ENCODE measurements at regions not wholly inside any gene's neighbourhood (a gene's known extent, or its start where the extent isn't known, plus 50 kb on each side); places are given as distances from the start of the nearest gene placed in this dataset.

- FAIRE-seq = no peak
- Histone ChIP-seq H4K20me1 (replicated peaks; ENCODE audit: control insufficient read depth, insufficient read depth, low read length) (peaks cover 2% of the 10 kb centered on the region; the same call in 1 of the 2 replicates), H3K4me2 (ENCODE audit: insufficient read depth, low read length) (no peak overlapping the region), H2AFZ (ENCODE audit: low read depth, low read length) (no peak overlapping the region), H3K9me3 (replicated peaks; ENCODE audit: control insufficient read depth, insufficient read depth, low read depth, low read length) (no peaks in the 10 kb centered on the region), H3K4me1 (replicated peaks in 1 of 2; ENCODE audit: control insufficient read depth in 2 of 2, insufficient read depth in 2 of 2, low read length in 2 of 2) (no peaks in the 10 kb centered on the region), H3K4me3 (no peak overlapping the region), H3K27me3 (ENCODE audit: control insufficient read depth in 2 of 2, insufficient read depth in 2 of 2, low read length in 2 of 2) (peaks cover 13 to 83% of the 10 kb centered on the region in 2 experiments; a peak in 4 of 5 replicates), H3K36me3 (ENCODE audit: control insufficient read depth, insufficient read depth, low read length) (no peaks in the 10 kb centered on the region), H3K9me1 (ENCODE audit: control insufficient read depth, insufficient read depth, low read length) (no peaks in the 10 kb centered on the region), H3K79me2 (ENCODE audit: control insufficient read depth, insufficient read depth, low read length) (no peaks in the 10 kb centered on the region), H3K9ac (ENCODE audit: insufficient read depth in 1 of 2, low read depth in 2 of 2, low read length in 2 of 2) (no peak overlapping the region), H3K27ac (ENCODE audit: extremely low read depth, low read depth, low read length) (no peak overlapping the region)
- WGBS (ENCODE audit: insufficient coverage, low coverage, missing lambda C conversion rate) = under 1% methylated on average over 11 of the region's 11 CpGs
- intact Hi-C loops (cut with micrococcal nuclease) (no loop called here), in situ Hi-C loops (cut with MboI) (no loop called here)
- no peak for ATAC-seq
- TF ChIP-seq, protein P1, sequence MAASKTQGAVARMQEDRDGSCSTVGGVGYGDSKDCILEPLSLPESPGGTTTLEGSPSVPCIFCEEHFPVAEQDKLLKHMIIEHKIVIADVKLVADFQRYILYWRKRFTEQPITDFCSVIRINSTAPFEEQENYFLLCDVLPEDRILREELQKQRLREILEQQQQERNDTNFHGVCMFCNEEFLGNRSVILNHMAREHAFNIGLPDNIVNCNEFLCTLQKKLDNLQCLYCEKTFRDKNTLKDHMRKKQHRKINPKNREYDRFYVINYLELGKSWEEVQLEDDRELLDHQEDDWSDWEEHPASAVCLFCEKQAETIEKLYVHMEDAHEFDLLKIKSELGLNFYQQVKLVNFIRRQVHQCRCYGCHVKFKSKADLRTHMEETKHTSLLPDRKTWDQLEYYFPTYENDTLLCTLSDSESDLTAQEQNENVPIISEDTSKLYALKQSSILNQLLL (CRISPR knock-in tag; IDR thresholded peaks at IDR 0.05; ENCODE audit: borderline replicate concordance) = no peak
- TF ChIP-seq SIRT6 (IDR thresholded peaks at IDR 0.05; ENCODE audit: low read depth, low read length) = no peak
- no peak for TF ChIP-seq GATAD2B (IDR thresholded peaks at IDR 0.05; ENCODE audit: borderline replicate concordance)
- no peak for TF ChIP-seq FUS (optimal IDR thresholded peaks at IDR 0.05; ENCODE audit: low read depth, low read length)
- ChIA-PET POLR2A (interaction anchor here (0.6 to 0.8 kb wide), 4 partner anchors 10 to 294 kb away, joined by 3 to 5 read pairs (median 3); no protein-coding TSS in a partner anchor), CTCF (ENCODE audit: low intra/inter-chr PET ratio) (no interaction called here)
- BruUV-seq (replicated peaks) = no TSS peak
- DNase-seq (ENCODE audit: extremely low read depth in 1 of 4, low spot score in 3 of 4) = no peak
These were observed 84.2 kb downstream of the TTLL2 start for GRCh38 chr6:167409079-167409478.

DNA sequence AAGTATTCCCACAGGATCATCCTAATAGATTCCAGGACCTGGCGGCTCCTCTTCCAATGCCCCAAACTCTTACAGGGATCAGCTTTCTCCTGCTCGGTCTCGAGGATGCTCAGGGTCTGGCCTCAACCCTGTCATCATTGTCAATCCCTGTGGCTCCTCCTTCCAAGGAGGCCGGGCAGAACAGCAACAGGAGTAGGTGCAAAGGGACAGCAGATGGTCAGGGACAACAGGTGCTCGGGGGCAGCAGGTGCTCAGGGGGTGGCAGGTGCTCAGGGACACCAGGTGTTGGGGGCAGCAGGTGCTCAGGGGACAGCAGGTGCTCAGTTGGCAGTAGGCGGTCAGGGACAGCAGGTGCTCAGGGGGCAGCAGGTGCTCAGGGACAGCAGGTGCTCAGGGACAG lies 84.8 kb downstream of the TTLL2 start:
- in situ Hi-C loops (cut with MboI) = no loop called here

More for the DNA sequence above, 84.8 kb downstream of the TTLL2 start:
- ChIA-PET CTCF (ENCODE audit: low intra/inter-chr PET ratio) (no interaction called here), POLR2A (no interaction called here)
- no peaks in the 10 kb centered on the region for H3K9me3 ChIP-seq (replicated peaks; ENCODE audit: control insufficient read depth, insufficient read depth, low read depth, low read length)
- DNase-seq (ENCODE audit: extremely low read depth in 1 of 4, low spot score in 3 of 4) (no peak), FAIRE-seq (no peak), ATAC-seq (no peak)
- no peak overlapping the region for H3K4me3 ChIP-seq
- BruUV-seq (replicated peaks) = no TSS peak
- WGBS (ENCODE audit: insufficient coverage, low coverage, missing lambda C conversion rate) = 0% methylated on average over 6 of the region's 6 CpGs
- no peak overlapping the region for H3K27ac ChIP-seq (ENCODE audit: extremely low read depth, low read depth, low read length)
- H3K9ac ChIP-seq (ENCODE audit: insufficient read depth in 1 of 2, low read depth in 2 of 2, low read length in 2 of 2) = no peak overlapping the region
- H3K79me2 ChIP-seq (ENCODE audit: control insufficient read depth, insufficient read depth, low read length) = no peaks in the 10 kb centered on the region
- no peaks in the 10 kb centered on the region for H3K9me1 ChIP-seq (ENCODE audit: control insufficient read depth, insufficient read depth, low read length)
- H4K20me1 ChIP-seq (replicated peaks; ENCODE audit: control insufficient read depth, insufficient read depth, low read length) = peaks cover 2% of the 10 kb centered on the region; the same call in 1 of the 2 replicates
- H3K36me3 ChIP-seq (ENCODE audit: control insufficient read depth, insufficient read depth, low read length) = no peaks in the 10 kb centered on the region
- intact Hi-C loops (cut with micrococcal nuclease) = no loop called here
- no peaks in the 10 kb centered on the region for H3K4me1 ChIP-seq (replicated peaks in 1 of 2; ENCODE audit: control insufficient read depth in 2 of 2, insufficient read depth in 2 of 2, low read length in 2 of 2)
- TF ChIP-seq TBP (optimal IDR thresholded peaks at IDR 0.05; ENCODE audit: low read depth, low read length) = no peak
- no peak for TF ChIP-seq SMARCE1 (IDR thresholded peaks at IDR 0.05)
- TF ChIP-seq BHLHE40 (IDR thresholded peaks at IDR 0.05; ENCODE audit: low read length) = no peak
- peaks cover 10 to 79% of the 10 kb centered on the region in 2 experiments; a peak in 4 of 5 replicates for H3K27me3 ChIP-seq (ENCODE audit: control insufficient read depth in 2 of 2, insufficient read depth in 2 of 2, low read length in 2 of 2)
- no peak overlapping the region for H2AFZ ChIP-seq (ENCODE audit: low read depth, low read length)
- H3K4me2 ChIP-seq (ENCODE audit: insufficient read depth, low read length) = no peak overlapping the region
